Mesenchymal stem cell (in vitro differentiated cells and primary cell): ENCODE measurements at regions not wholly inside any gene's neighbourhood (a gene's known extent, or its start where the extent isn't known, plus 50 kb on each side); places are given as distances from the start of the nearest gene placed in this dataset.
"Not testable (repeated sequence)": the region's sequence is repeated elsewhere in the genome, so short reads cannot be mapped to it uniquely, and the experiment has no call there.

Experiments
- DNase-seq: peaks from one replicate; pipeline ENCODE4 v3.0.0-alpha.2; 2013
- H2AFZ ChIP-seq: one replicate; pipeline ENCODE4 v1.6.1; 2013; ENCODE audit warnings: low read depth, mild to moderate bottlenecking, control low read depth, inconsistent platforms, low read length, moderate library complexity
- H2AK5ac ChIP-seq: 2 replicates; pipeline ENCODE4 v1.6.1; 2013; ENCODE audit warnings: low read length, moderate library complexity, mild to moderate bottlenecking, inconsistent platforms; ENCODE audit not compliant: severe bottlenecking
- H2BK120ac ChIP-seq: one replicate; pipeline ENCODE4 v1.6.1; 2013; ENCODE audit warnings: low read depth, mild to moderate bottlenecking, inconsistent platforms, low read length, moderate library complexity
- H2BK12ac ChIP-seq, 2 experiments: one replicate each; pipeline ENCODE4 v1.6.1; 2013; ENCODE audit warnings: inconsistent platforms in 2 of 2, low read length in 2 of 2, mild to moderate bottlenecking in 2 of 2, moderate library complexity in 2 of 2, control low read depth in 1 of 2
- H2BK15ac ChIP-seq: one replicate; pipeline ENCODE4 v1.6.1; 2013; ENCODE audit warnings: mild to moderate bottlenecking, low read depth, inconsistent platforms; ENCODE audit not compliant: poor library complexity, severe bottlenecking
- H2BK5ac ChIP-seq: 2 replicates; pipeline ENCODE4 v1.6.1; 2013; ENCODE audit warnings: low read depth, mild to moderate bottlenecking, low read length, control low read depth, inconsistent platforms; ENCODE audit not compliant: poor library complexity, severe bottlenecking
- H3K14ac ChIP-seq, 2 experiments: one replicate each; pipeline ENCODE4 v1.6.1; 2013; ENCODE audit warnings: inconsistent platforms in 2 of 2, low read length in 2 of 2, control low read depth in 1 of 2, mild to moderate bottlenecking in 1 of 2, moderate library complexity in 1 of 2
- H3K18ac ChIP-seq, 2 experiments: one replicate each; pipeline ENCODE4 v1.6.1; 2013; ENCODE audit warnings: inconsistent platforms in 2 of 2, low read length in 2 of 2, control low read depth in 1 of 2, low read depth in 1 of 2, mild to moderate bottlenecking in 1 of 2
- H3K23ac ChIP-seq, 2 experiments: one replicate each; pipeline ENCODE4 v1.6.1; 2013; ENCODE audit warnings: inconsistent platforms in 2 of 2, low read length in 2 of 2, mild to moderate bottlenecking in 2 of 2, moderate library complexity in 2 of 2, control low read depth in 1 of 2
- H3K27ac ChIP-seq: 2 replicates; pipeline ENCODE4 v1.5.1; 2013; ENCODE audit warnings: mild to moderate bottlenecking, moderate library complexity, low read length, control low read depth, inconsistent platforms; ENCODE audit not compliant: poor library complexity, severe bottlenecking
- H3K27me3 ChIP-seq, 2 experiments: 2 replicates each; pipeline versions ENCODE4 v1.6.1 to v1.7.0; 2013; ENCODE audit warnings: low read length in 2 of 2, mild to moderate bottlenecking in 2 of 2, moderate library complexity in 2 of 2, control low read depth in 1 of 2, inconsistent platforms in 1 of 2; ENCODE audit not compliant: control insufficient read depth in 1 of 2, insufficient read depth in 1 of 2
- H3K36me3 ChIP-seq, 2 experiments: 2 replicates each; pipeline versions ENCODE4 v1.6.1 to v1.7.0; 2013; ENCODE audit warnings: low read length in 2 of 2, control low read depth in 1 of 2, inconsistent platforms in 1 of 2, low read depth in 1 of 2, mild to moderate bottlenecking in 1 of 2; ENCODE audit not compliant: insufficient read depth in 2 of 2, control insufficient read depth in 1 of 2
- H3K4ac ChIP-seq, 2 experiments: one replicate each; pipeline ENCODE4 v1.6.1; 2013; ENCODE audit warnings: inconsistent platforms in 2 of 2, low read length in 2 of 2, mild to moderate bottlenecking in 2 of 2, moderate library complexity in 2 of 2, control low read depth in 1 of 2, low read depth in 1 of 2
- H3K4me1 ChIP-seq: 2 replicates; pipeline ENCODE4 v1.6.1; 2013; ENCODE audit warnings: low read depth, low read length, control low read depth; ENCODE audit not compliant: control insufficient read depth, insufficient read depth
- H3K4me2 ChIP-seq: 2 replicates; pipeline ENCODE4 v1.6.1; 2013; ENCODE audit warnings: low read length, mild to moderate bottlenecking, inconsistent platforms; ENCODE audit not compliant: poor library complexity, severe bottlenecking
- H3K4me3 ChIP-seq, 2 experiments: 2 replicates each; pipeline versions ENCODE4 v1.5.1 to v1.7.0; 2013; ENCODE audit warnings: low read length in 2 of 2, mild to moderate bottlenecking in 2 of 2, control low read depth in 1 of 2, low read depth in 1 of 2; ENCODE audit not compliant: insufficient read depth in 1 of 2
- H3K79me1 ChIP-seq: replicated peaks from 2 replicates; pipeline ENCODE4 v1.6.1; 2013; ENCODE audit warnings: mild to moderate bottlenecking, control low read depth, low read length, inconsistent platforms; ENCODE audit not compliant: poor library complexity, severe bottlenecking
- H3K9ac ChIP-seq: 2 replicates; pipeline ENCODE4 v1.7.0; 2013; ENCODE audit warnings: mild to moderate bottlenecking, low read length, moderate library complexity
- H3K9me3 ChIP-seq: 2 replicates; pipeline ENCODE4 v1.7.0; 2013; ENCODE audit warnings: mild to moderate bottlenecking, low read length; ENCODE audit not compliant: control insufficient read depth
- H4K8ac ChIP-seq: one replicate; pipeline ENCODE4 v1.6.1; 2013; ENCODE audit warnings: inconsistent platforms, mild to moderate bottlenecking, low read length, moderate library complexity
- H4K91ac ChIP-seq: one replicate; pipeline ENCODE4 v1.6.1; 2013; ENCODE audit warnings: mild to moderate bottlenecking, low read length, inconsistent platforms
- WGBS: methylation state at CpG from one replicate; pipeline ENCODE4 v1.1.7; 2013; ENCODE audit warnings: mixed read lengths; 5-methylcytosine and 5-hydroxymethylcytosine counted together

- Histone ChIP-seq H2BK5ac (no peak overlapping the region), H3K27me3 (no peaks in the 10 kb centered on the region), H2AFZ (no peak overlapping the region), H3K4ac (no peak overlapping the region), H4K8ac (no peak overlapping the region), H3K36me3 (no peaks in the 10 kb centered on the region), H2AK5ac (no peak overlapping the region), H3K23ac (no peak overlapping the region), H3K4me1 (no peaks in the 10 kb centered on the region), H3K18ac (no peak overlapping the region), H2BK120ac (no peak overlapping the region), H4K91ac (no peak overlapping the region), H2BK12ac (no peak overlapping the region), H3K9ac (no peak overlapping the region), H2BK15ac (no peak overlapping the region), H3K27ac (no peak overlapping the region), H3K79me1 (no peaks in the 10 kb centered on the region), H3K9me3 (no peaks in the 10 kb centered on the region), H3K4me2 (no peak overlapping the region), H3K14ac (no peak overlapping the region), H3K4me3 (no peak overlapping the region)
- DNase-seq, result no peak
Observed at GRCh38 chr5:32951003-32951402, 239.9 kb downstream of the NPR3 start.

DNA sequence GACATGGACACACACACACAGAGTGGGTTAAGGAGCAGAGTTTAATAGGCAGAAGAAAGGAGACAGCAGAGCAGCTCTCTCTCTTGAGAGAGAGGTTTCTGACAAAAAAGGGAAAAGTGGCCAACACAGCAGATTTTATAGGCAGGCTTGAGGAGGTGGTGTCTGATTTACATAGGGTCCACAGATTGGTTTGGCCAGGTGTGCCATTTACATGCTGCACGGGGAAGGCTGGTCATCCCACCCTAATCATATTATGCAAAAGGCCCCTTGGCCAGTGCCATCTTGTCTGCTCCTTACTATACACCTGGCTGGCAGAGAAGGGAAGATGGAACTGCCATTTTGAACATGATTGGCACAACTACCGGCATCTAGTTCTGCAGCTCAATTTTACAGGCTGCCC, 240.8 kb downstream of the NPR3 start:
- no peak overlapping the region for H3K18ac ChIP-seq
- H2AK5ac ChIP-seq, result no peak overlapping the region
- H3K4me2 ChIP-seq, result no peak overlapping the region
- no peak overlapping the region for H3K4me3 ChIP-seq
- no peak overlapping the region for H2BK120ac ChIP-seq
- H3K27ac ChIP-seq, result no peak overlapping the region
- H3K79me1 ChIP-seq, result no peaks in the 10 kb centered on the region
- no peak overlapping the region for H2BK5ac ChIP-seq
- no peak overlapping the region for H3K4ac ChIP-seq
- no peak overlapping the region for H2BK12ac ChIP-seq
- H3K27me3 ChIP-seq, result no peaks in the 10 kb centered on the region
- peak overlapping the region; percentile 89 for H2BK15ac ChIP-seq
- H3K36me3 ChIP-seq, result no peaks in the 10 kb centered on the region
- H3K9ac ChIP-seq, result no peak overlapping the region
- no peak for DNase-seq
- H3K9me3 ChIP-seq, result no peaks in the 10 kb centered on the region
- no peak overlapping the region for H3K14ac ChIP-seq
- H4K91ac ChIP-seq, result no peak overlapping the region
- H2AFZ ChIP-seq, result no peak overlapping the region
- no peak overlapping the region for H4K8ac ChIP-seq
- H3K23ac ChIP-seq, result no peak overlapping the region
- WGBS, result 70% methylated on average over 1 of the region's 2 CpGs
- no peaks in the 10 kb centered on the region for H3K4me1 ChIP-seq

- not testable (repeated sequence) for H3K4me3 ChIP-seq, DNase-seq, H3K27me3 ChIP-seq, H2AFZ ChIP-seq, H3K9me3 ChIP-seq, H3K27ac ChIP-seq, H4K8ac ChIP-seq, H4K91ac ChIP-seq, H3K23ac ChIP-seq, H3K4ac ChIP-seq, H3K4me2 ChIP-seq, H2AK5ac ChIP-seq, H2BK15ac ChIP-seq, H3K79me1 ChIP-seq, H3K18ac ChIP-seq, H2BK5ac ChIP-seq, H3K4me1 ChIP-seq, H2BK120ac ChIP-seq, H3K36me3 ChIP-seq, H3K14ac ChIP-seq, H2BK12ac ChIP-seq, H3K9ac ChIP-seq
- WGBS, result 62% methylated on average over 2 of the region's 2 CpGs
Observed at GRCh38 chr5:32952421-32952820, 241.3 kb downstream of the NPR3 start.

DNA sequence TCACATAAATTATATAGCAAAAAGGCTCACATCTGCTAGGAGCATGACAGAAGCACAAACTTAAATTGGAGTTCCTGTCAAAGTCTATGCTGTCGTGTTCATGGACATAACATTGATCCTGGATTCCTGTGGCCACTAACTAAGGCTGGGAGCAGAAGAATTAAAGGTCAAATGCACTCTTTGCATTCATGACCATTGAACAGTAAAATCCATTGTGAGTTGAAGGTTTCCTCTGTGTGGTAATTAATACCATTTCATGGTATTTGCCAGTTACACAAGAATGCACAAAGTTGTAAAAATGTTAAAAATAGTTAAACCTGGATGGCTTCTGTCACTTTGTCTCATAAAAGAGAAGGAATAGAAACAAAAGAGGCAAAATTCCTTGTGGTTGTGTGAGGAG, 242.6 kb downstream of the NPR3 start:
- Histone ChIP-seq H3K4me1 (no peaks in the 10 kb centered on the region), H3K36me3 (no peaks in the 10 kb centered on the region), H2BK120ac (no peak overlapping the region), H2AFZ (no peak overlapping the region), H2BK12ac (no peak overlapping the region), H3K4ac (no peak overlapping the region), H3K4me3 (no peak overlapping the region), H4K91ac (no peak overlapping the region), H4K8ac (no peak overlapping the region), H3K14ac (no peak overlapping the region), H3K18ac (no peak overlapping the region), H2BK5ac (no peak overlapping the region), H3K4me2 (no peak overlapping the region), H3K27me3 (no peaks in the 10 kb centered on the region), H2AK5ac (no peak overlapping the region), H3K9me3 (peaks cover 3% of the 10 kb centered on the region), H3K23ac (no peak overlapping the region), H2BK15ac (no peak overlapping the region), H3K27ac (no peak overlapping the region), H3K9ac (no peak overlapping the region), H3K79me1 (no peaks in the 10 kb centered on the region)
- DNase-seq, result no peak
- WGBS, result 83% methylated on average over 1 of the region's 1 CpG
